ENCODE measurements at regions not wholly inside any gene's neighbourhood (a gene's known extent, or its start where the extent isn't known, plus 50 kb on each side); places are given as distances from the start of the nearest gene placed in this dataset.

DNA sequence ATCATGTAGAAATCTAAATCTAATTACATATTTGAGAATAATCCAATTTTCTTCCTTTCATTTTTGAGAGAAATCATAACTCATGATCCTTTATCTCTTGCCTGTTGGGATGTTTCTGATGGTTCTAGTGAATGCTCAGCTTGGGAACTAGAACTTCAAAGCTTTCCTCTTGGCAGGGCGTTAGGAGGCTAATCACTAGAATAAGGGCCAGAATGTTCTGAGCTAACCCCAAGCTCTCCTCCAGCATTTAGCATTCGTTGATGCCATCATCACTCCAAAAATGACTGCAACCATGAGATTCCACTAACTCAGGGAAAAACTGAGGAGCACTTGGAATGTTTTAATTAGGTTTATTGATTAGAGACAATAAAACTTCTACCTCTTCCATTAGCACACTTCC lies 93.9 kb upstream of the DPT start:
- TF ChIP-seq, protein P1, sequence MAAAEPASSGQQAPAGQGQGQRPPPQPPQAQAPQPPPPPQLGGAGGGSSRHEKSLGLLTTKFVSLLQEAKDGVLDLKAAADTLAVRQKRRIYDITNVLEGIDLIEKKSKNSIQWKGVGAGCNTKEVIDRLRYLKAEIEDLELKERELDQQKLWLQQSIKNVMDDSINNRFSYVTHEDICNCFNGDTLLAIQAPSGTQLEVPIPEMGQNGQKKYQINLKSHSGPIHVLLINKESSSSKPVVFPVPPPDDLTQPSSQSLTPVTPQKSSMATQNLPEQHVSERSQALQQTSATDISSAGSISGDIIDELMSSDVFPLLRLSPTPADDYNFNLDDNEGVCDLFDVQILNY (CRISPR knock-in tag; IDR thresholded peaks at IDR 0.05): no peak
- TF ChIP-seq, protein P2, sequence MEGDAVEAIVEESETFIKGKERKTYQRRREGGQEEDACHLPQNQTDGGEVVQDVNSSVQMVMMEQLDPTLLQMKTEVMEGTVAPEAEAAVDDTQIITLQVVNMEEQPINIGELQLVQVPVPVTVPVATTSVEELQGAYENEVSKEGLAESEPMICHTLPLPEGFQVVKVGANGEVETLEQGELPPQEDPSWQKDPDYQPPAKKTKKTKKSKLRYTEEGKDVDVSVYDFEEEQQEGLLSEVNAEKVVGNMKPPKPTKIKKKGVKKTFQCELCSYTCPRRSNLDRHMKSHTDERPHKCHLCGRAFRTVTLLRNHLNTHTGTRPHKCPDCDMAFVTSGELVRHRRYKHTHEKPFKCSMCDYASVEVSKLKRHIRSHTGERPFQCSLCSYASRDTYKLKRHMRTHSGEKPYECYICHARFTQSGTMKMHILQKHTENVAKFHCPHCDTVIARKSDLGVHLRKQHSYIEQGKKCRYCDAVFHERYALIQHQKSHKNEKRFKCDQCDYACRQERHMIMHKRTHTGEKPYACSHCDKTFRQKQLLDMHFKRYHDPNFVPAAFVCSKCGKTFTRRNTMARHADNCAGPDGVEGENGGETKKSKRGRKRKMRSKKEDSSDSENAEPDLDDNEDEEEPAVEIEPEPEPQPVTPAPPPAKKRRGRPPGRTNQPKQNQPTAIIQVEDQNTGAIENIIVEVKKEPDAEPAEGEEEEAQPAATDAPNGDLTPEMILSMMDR (IDR thresholded peaks at IDR 0.05): no peak
- no peak for TF ChIP-seq NFYB (CRISPR knock-in tag; conservative IDR thresholded peaks at IDR 0.05; ENCODE audit: low read depth)
- TF ChIP-seq CREB1 (CRISPR knock-in tag; IDR thresholded peaks at IDR 0.05): no peak
- no peak for TF ChIP-seq FOXP1 (CRISPR knock-in tag; IDR thresholded peaks at IDR 0.05; ENCODE audit: borderline replicate concordance)
- no peak for TF ChIP-seq ELF4 (CRISPR knock-in tag; IDR thresholded peaks at IDR 0.05; ENCODE audit: low read depth)
- TF ChIP-seq FOXK1 (CRISPR knock-in tag; IDR thresholded peaks at IDR 0.05): no peak
- TF ChIP-seq, protein P3, sequence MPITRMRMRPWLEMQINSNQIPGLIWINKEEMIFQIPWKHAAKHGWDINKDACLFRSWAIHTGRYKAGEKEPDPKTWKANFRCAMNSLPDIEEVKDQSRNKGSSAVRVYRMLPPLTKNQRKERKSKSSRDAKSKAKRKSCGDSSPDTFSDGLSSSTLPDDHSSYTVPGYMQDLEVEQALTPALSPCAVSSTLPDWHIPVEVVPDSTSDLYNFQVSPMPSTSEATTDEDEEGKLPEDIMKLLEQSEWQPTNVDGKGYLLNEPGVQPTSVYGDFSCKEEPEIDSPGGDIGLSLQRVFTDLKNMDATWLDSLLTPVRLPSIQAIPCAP (CRISPR knock-in tag; IDR thresholded peaks at IDR 0.05): no peak
- no peak for TF ChIP-seq FOXJ3 (CRISPR knock-in tag; IDR thresholded peaks at IDR 0.05; ENCODE audit: borderline replicate concordance)
- TF ChIP-seq USF2 (CRISPR knock-in tag; IDR thresholded peaks at IDR 0.05): no peak
- no peak for TF ChIP-seq ZBTB21 (CRISPR knock-in tag; IDR thresholded peaks at IDR 0.05; ENCODE audit: borderline replicate concordance)
- TF ChIP-seq SP1 (CRISPR knock-in tag; conservative IDR thresholded peaks at IDR 0.05): no peak
- no peak for TF ChIP-seq ESRRA (CRISPR knock-in tag; IDR thresholded peaks at IDR 0.05; ENCODE audit: borderline replicate concordance)
- TF ChIP-seq ETV6 (CRISPR knock-in tag; IDR thresholded peaks at IDR 0.05): no peak
